ENCODE measurements at regions not wholly inside any gene's neighbourhood (a gene's known extent, or its start where the extent isn't known, plus 50 kb on each side); places are given as distances from the start of the nearest gene placed in this dataset.

- DNase-seq (ENCODE audit: extremely low read depth, low read depth, low spot score), result no peak
These were observed 366.4 kb downstream of the KLF12 start for GRCh38 chr13:73767747-73768315.

DNA sequence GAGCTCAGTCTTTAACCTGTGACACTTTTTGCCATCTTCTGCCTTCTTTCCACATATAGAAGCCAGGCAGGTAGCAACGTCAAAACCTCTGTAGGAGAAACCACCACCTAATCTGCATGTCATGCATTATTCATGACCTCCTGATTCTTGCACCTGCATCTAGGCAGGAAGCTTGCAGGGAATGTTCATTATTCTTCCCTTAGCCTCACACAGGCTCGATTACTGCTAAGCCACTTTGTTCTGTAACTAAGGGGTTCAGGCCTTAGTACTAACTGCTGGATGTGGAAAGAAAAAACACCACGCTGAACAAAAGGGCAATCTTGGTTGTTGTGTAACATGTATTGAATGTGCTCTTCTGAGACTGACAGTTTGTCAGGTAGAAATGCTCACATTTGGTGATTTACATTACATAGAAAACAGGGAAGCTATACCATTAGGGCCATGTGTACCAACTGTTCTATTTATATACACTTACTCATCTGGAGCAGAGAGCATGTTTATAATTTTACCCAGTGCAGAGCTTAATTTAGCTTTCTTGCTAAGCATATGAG is 366.9 kb downstream of the KLF12 start:
- DNase-seq (ENCODE audit: extremely low read depth, low read depth, low spot score), result no peak

GRCh38 chr13:73765651-73766384 is 368.4 kb downstream of the KLF12 start:
- peak; percentile 56 for DNase-seq (ENCODE audit: extremely low read depth, low read depth, low spot score)

DNA sequence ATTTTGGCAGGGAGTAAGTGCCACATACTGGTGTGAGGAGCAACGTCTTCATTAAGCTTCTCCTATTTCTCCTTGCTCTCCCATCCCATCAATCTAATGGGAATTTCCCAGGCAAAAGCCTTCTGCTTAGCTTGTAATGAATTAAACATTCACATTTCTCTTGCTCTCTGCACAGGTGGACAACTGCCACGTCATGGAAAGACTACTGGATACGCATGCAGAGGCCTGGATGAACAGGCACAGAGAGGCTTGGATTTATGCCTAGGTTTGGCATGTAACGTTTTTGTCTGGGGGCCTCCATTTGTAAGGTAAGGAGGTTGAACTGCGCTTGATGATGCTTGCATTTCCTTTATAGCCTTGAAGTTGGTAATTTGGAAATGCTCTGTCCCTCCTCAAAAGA is 374.8 kb downstream of the KLF12 start:
- DNase-seq (ENCODE audit: extremely low read depth, low read depth, low spot score), result no peak

GRCh38 chr13:73757481-73758233 is 376.5 kb downstream of the KLF12 start:
- DNase-seq (ENCODE audit: extremely low read depth, low read depth, low spot score), result no peak

DNA sequence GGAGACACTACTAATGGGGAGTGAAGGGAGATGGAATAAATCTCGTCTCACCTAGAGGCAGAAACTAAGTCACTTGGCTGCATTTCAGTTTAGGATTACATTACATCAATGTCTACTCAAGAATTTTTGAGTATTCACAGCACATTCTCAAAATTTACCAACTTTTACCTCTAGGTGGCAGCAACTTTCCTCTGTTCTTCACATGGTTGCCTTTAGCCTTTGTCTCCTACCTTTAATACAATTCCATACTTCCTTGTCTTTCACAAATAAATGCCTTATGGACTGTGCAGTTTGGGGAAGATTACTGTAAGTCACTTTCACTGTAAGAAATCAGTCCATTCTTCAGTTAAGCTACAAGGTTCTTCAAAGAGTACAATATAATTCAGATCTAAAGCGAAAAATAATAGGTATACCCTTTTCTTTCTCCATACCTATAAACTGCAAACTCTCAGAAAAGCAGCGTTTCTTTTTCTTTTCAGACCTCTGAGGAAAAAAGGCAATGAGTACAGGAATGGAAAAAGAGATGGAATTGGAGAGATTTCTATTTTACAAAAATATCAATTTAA is 379.4 kb downstream of the KLF12 start:
- DNase-seq (ENCODE audit: extremely low read depth, low read depth, low spot score), result peak; percentile 58

- DNase-seq (ENCODE audit: extremely low read depth, low read depth, low spot score), result no peak
These were observed 380.0 kb downstream of the KLF12 start for GRCh38 chr13:73754241-73754640.

- no peak for DNase-seq (ENCODE audit: extremely low read depth, low read depth, low spot score)
These were observed 382.9 kb downstream of the KLF12 start for GRCh38 chr13:73751290-73751689.

GRCh38 chr13:73748404-73748803 is 385.8 kb downstream of the KLF12 start:
- DNase-seq (ENCODE audit: extremely low read depth, low read depth, low spot score), result no peak

GRCh38 chr13:73745190-73745589 is 389.0 kb downstream of the KLF12 start:
- no peak for DNase-seq (ENCODE audit: extremely low read depth, low read depth, low spot score)

DNA sequence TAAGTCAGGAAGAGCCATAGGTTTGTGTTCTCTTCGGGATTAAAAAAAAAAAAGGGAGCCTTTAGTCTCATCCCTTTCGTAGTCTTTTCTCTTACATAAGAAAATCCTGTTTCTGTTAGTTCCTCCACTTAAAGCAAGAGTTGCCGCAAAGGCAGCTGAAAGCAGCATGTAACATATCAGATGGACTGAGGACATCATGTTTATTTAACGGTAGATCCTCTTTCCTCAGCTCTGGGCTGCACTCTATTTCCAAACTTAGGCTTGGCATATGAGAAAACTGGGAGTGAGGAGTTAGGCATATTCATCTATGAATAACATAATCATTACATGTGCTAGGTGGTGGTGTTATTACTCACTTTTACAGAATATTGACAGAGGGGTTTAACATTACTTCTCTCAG is 391.2 kb downstream of the KLF12 start:
- DNase-seq (ENCODE audit: extremely low read depth, low read depth, low spot score), result no peak

DNA sequence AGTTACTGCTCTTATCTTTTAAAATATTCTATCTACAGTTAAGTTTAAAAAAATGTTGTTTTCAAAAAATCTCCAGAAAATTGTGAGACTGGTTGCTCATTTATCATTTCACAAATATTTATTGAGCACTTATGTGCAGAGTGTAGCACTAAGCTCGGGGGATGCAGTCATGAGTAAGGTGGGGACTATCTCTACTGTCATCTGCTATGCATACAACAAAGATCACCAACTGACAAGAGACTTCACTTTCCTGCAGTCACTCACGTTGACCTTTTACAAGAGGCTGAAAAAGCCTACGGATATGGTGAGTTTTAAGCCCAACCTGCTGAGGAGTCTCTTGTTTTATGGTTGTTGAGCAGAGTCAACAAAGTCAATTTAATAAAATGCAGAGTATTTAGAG is 392.5 kb downstream of the KLF12 start:
- no peak for DNase-seq (ENCODE audit: extremely low read depth, low read depth, low spot score)

DNA sequence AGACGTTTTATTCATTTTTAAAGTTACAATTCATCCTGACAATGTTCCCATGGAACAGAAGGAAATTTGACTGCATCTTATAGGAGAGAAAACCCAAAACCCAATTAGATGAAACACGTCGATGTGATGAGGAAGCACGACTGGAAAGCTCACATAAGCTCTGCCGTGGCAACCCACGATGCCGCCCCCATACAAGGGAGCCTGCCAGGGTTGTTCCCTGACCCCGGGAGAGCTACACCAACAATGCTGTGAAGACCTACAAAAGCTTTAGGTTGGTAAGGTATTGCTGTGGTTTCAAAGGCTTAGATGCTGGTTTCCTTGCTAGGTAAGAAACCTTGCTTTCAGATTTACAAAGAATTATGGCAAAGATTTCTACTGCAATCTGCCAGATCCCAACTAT is 393.1 kb downstream of the KLF12 start:
- no peak for DNase-seq (ENCODE audit: extremely low read depth, low read depth, low spot score)

DNA sequence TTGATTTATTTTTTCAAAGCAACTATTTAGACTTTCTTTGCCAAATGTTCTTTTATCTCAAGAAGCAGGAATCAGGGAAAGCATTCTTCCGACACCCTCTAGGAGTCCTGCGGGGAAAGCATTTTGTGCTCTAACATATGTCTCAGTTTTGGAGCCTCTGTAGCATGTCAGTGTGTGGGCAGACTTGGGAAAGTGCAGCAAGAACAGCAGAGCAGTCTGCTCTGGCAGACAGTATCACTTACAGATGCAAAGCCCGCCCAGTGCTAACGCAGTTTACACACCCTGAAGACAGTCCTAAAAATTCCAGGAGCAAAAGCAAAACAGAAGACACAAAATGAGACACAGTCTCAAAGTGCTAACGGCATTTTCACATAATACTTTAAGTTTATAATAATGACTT is 393.5 kb downstream of the KLF12 start:
- no peak for DNase-seq (ENCODE audit: extremely low read depth, low read depth, low spot score)

DNA sequence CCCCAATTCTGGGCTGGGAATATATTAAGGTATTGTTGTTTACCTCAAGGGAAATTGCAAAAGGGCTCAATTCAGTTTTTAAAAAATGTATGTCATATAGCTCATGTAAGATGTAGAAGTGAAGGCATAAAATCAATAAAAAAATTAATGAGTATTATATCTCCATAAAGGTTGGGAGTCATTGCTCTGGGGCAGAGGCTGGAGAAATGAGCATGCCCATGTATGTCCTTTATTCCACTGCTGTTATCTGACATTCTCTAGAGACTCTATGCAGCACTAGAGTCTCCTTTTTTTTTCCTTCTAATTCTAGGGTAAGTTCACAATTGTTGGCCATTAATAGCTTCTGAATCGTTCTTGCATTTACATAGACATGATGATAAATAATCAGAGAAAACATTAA is 394.8 kb downstream of the KLF12 start:
- DNase-seq (ENCODE audit: extremely low read depth, low read depth, low spot score), result no peak

GRCh38 chr13:73738626-73739025 is 395.6 kb downstream of the KLF12 start:
- DNase-seq (ENCODE audit: extremely low read depth, low read depth, low spot score), result no peak

GRCh38 chr13:73737214-73737613 is 397.0 kb downstream of the KLF12 start:
- DNase-seq (ENCODE audit: extremely low read depth, low read depth, low spot score), result no peak

DNA sequence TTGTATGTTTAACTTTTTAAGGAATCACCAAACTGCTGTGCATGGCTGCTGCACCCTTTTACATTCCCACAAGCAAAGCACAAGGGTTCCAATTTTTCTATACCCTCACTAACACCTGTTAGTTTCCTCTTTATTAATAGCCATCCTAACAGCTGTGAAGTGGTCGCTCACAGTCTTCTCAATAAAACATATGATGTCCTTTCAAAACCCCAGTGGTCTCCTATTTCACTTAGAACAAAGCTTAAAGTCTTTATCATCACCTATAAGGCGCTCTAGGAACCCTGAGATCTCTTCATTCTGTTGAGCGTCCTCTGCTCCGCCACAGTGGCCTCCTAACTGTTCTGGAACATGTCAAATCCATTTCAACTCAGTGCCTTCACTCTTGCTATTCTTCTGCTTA is 400.5 kb downstream of the KLF12 start:
- no peak for DNase-seq (ENCODE audit: extremely low read depth, low read depth, low spot score)

DNA sequence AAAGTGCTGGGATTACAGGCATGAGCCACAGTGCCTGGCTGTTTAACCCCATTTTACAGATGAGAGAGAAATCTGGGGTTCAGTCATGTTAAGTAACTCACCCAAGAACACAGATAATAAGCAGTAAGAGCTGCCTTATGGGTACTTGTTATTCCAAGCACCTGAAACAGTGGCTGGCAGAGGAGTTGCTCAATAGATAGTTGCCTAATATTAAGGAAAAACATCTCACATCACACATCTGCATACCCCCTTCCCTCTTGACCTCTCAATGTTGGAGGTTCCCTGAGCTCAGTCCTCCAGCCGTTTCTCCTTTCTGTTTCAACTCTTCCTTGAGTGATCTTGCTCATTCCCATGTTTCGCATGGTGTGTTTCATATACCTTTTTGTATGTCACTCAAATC is 401.9 kb downstream of the KLF12 start:
- no peak for DNase-seq (ENCODE audit: extremely low read depth, low read depth, low spot score)

DNA sequence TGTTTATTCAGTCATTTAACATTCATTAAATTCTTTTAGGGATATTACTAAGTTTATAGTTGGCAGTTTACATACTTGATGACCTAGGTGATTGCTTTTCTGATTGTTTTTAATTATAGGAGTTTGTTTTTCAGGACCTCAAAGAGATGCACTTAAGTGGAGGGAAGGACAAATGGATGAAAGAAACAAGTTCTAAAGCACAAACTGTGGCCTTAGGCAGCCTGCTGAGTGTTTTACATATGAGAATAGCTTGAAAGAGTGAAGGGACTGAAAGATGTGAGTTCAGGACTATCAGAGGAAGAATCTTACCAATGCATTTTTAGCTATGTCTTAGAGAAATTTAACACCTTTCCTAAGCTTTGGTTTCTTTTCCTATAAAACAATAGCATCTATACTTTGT is 402.6 kb downstream of the KLF12 start:
- no peak for DNase-seq (ENCODE audit: extremely low read depth, low read depth, low spot score)

DNA sequence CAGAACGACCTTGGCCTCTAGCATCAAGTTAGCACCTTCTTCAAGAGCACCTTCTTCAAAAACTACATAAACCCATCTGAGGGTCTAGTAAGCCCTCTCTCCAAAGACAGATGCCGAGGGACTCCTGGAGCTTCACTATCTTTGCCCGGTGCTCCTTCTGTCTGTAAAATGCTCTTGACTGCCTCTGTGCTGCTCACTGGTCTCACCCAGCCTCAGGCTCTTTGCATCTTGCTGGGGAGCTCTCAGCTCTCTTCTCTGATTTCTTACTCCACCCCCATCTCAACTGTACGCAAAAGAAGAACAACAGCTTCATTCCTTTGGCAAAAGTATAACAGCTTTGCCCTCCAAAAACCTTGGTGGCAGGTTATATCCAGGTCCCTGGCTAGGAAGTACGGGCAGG is 404.2 kb downstream of the KLF12 start:
- DNase-seq (ENCODE audit: extremely low read depth, low read depth, low spot score), result no peak

All from glomerular endothelial cell (primary cell).